ENCODE measurements at regions not wholly inside any gene's neighbourhood (a gene's known extent, or its start where the extent isn't known, plus 50 kb on each side); places are given as distances from the start of the nearest gene placed in this dataset.
"Not testable (repeated sequence)": the region's sequence is repeated elsewhere in the genome, so short reads cannot be mapped to it uniquely, and the experiment has no call there.

DNA sequence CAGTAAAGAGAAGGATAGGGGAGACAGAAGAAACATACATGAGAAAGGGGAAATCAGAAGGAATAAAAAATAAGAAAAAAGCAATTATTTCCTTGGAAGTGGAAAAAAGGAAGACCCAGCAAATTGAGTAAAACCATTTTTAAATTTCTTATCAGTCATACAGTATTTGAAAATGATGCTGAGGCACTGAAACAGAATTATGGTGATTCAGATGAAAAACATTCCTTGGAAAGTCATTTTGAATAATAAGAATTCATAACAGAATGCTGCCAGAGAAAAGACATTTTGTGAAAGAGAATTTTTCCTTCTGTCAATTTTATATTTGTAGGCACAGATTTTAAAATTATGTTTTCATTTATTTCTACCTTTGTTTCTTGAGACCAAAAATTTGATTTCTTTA lies 895.5 kb upstream of the EPHA5 start:
- H3K9me3 ChIP-seq, result no peaks in the 10 kb centered on the region

DNA sequence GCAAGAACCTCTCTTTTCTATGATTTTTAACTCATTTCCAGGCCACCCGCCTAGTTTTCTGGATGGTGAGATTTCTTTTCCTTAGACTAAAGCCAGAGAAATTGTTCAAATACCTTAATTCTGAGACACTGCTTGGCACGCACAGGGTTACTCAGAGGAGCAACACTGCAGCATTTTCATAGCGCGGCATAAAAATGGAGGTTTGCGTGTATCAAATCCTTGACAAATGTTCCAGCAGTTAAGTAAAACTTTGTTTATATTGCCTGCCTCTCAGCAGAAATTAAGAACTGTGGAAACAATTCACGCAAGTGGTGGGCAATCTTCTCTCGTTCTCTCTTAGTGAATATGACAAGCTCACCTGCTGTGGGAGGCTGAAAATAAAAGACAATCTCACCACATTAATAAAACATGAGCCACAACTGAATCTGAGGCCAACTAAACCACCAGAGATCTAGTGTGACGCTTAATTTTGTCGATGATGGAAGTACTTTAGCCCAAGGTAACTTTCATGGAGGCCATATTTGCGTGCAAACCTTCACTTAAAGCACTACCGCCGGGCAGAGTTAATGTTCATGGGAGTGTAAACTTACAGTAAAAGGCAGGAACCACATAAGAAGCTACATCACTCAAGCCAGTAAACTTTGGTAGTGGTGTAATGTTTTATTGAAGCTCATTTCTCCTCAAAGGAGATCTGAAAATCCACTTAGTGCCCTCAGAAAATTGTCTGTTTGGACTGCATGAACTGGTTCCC lies 894.8 kb upstream of the EPHA5 start:
- Histone ChIP-seq H3K9me3 (no peaks in the 10 kb centered on the region), H3K27me3 (no peaks in the 10 kb centered on the region), H3K27ac (no peak overlapping the region), H3K36me3 (no peaks in the 10 kb centered on the region), H3K4me1 (ENCODE audit: insufficient read depth) (no peaks in the 10 kb centered on the region), H3K4me3 (no peak overlapping the region)
- DNase-seq, result no peak
- TF ChIP-seq POLR2A (IDR thresholded peaks at IDR 0.05) (no peak), EP300 (IDR thresholded peaks at IDR 0.05) (no peak)
- TF ChIP-seq, protein P1, sequence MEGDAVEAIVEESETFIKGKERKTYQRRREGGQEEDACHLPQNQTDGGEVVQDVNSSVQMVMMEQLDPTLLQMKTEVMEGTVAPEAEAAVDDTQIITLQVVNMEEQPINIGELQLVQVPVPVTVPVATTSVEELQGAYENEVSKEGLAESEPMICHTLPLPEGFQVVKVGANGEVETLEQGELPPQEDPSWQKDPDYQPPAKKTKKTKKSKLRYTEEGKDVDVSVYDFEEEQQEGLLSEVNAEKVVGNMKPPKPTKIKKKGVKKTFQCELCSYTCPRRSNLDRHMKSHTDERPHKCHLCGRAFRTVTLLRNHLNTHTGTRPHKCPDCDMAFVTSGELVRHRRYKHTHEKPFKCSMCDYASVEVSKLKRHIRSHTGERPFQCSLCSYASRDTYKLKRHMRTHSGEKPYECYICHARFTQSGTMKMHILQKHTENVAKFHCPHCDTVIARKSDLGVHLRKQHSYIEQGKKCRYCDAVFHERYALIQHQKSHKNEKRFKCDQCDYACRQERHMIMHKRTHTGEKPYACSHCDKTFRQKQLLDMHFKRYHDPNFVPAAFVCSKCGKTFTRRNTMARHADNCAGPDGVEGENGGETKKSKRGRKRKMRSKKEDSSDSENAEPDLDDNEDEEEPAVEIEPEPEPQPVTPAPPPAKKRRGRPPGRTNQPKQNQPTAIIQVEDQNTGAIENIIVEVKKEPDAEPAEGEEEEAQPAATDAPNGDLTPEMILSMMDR (IDR thresholded peaks at IDR 0.05), result no peak
- 85 to 88% (median 88%) methylated on average over 12 of the region's 12 CpGs for WGBS, 3 donors
- intact Hi-C loops (cut with DNase I), result no loop called here

More for the DNA sequence above, 895.5 kb upstream of the EPHA5 start:
- intact Hi-C loops (cut with DNase I), result no loop called here
- no peak for DNase-seq
- no peak overlapping the region for H3K4me3 ChIP-seq
- no peaks in the 10 kb centered on the region for H3K4me1 ChIP-seq (ENCODE audit: insufficient read depth)
- no peak overlapping the region for H3K27ac ChIP-seq
- TF ChIP-seq, protein P1 (IDR thresholded peaks at IDR 0.05), result no peak
- no peaks in the 10 kb centered on the region for H3K36me3 ChIP-seq
- H3K27me3 ChIP-seq, result no peaks in the 10 kb centered on the region

DNA sequence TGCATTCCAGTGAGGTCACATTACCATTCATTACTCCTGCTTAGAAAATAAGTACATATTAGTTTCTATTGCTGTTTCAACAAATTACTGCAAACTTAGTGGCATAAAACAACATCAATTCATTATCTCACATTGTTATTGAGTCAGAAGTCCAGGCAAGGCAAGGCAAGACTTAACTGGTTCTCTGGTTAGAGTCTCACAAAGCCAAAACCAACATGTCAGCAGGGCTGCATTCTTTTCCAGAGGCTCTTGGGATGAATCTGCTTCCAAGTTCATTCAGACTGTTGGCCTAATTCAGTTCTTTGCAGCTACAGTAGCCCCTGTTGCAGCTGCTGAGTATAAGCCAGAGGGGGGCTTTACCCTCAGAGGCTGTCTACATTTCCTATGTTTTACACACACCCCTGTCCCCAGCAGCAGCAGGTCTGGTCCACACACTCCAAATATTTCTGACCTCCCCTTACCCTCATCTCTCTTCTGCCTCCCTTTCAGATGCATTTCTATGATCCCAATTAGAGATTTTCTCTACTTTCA lies 892.1 kb upstream of the EPHA5 start:
- Histone ChIP-seq H3K9me3 (no peaks in the 10 kb centered on the region), H3K4me3 (no peak overlapping the region), H3K27me3 (no peaks in the 10 kb centered on the region), H3K36me3 (no peaks in the 10 kb centered on the region), H3K27ac (no peak overlapping the region), H3K4me1 (ENCODE audit: insufficient read depth) (no peaks in the 10 kb centered on the region)
- DNase-seq, result no peak
- TF ChIP-seq, protein P1 (IDR thresholded peaks at IDR 0.05), result no peak
- TF ChIP-seq POLR2A (IDR thresholded peaks at IDR 0.05), result no peak
- no peak for TF ChIP-seq EP300 (IDR thresholded peaks at IDR 0.05)
- intact Hi-C loops (cut with DNase I), result no loop called here

DNA sequence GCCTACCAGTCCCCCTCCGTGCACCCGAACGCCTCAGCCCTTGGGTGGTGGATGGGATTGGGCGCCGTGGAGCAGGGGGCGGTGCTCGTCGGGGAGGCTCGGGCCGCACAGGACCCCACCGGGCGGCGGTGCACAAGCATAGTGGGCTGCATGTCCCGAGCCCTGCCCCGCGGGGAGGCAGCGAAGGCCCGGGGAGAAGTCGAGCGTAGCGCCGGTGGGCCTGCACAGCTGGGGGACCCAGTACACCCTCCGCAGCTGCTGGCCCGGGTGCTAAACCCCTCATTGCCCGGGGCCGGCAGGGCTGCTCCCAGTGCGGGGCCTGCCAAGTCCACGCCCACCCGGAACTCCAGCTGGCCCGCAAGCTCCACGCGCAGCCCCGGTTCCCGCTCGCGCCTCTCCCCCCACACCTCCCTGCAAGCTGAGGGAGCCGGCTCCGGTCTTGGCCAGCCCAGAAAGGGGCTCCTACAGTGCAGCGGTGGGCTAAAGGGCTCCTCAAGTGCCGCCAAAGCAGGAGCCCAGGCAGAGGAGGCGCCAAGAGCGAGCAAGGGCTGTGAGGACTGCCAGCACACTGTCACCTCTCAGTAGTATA lies 891.3 kb upstream of the EPHA5 start:
- H3K9me3 ChIP-seq; H3K36me3 ChIP-seq; H3K4me1 ChIP-seq (ENCODE audit: insufficient read depth); DNase-seq; H3K27ac ChIP-seq; intact Hi-C loops (cut with DNase I); H3K4me3 ChIP-seq; H3K27me3 ChIP-seq: not testable (repeated sequence)
- WGBS, 3 donors, result 96 to 97% (median 96%) methylated on average over 36 to 42 of the region's 42 CpGs

DNA sequence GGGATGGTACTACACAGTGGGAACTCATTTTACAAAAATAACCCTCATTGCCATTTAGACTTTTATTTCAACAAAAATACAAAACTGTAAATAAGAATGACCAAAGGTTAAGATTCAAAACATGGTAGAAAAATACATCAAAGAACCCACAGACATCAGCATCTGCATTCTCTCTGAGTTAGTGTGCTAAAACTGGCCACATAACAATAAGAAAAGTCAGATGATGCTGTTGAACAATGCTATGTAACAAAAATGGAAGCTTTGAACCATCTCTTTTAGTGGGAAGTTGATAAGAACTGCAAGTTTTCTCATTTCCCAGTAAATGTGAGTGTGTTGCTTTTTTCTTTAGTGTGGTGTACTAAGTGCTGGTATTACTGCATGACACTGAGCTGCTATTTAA lies 888.4 kb upstream of the EPHA5 start:
- TF ChIP-seq EP300 (IDR thresholded peaks at IDR 0.05) (no peak), POLR2A (IDR thresholded peaks at IDR 0.05) (no peak)
- TF ChIP-seq, protein P1 (IDR thresholded peaks at IDR 0.05), result no peak
- no peaks in the 10 kb centered on the region for H3K9me3 ChIP-seq
- no peak overlapping the region for H3K27ac ChIP-seq

More for the DNA sequence above, 888.4 kb upstream of the EPHA5 start:
- Histone ChIP-seq H3K4me1 (ENCODE audit: insufficient read depth) (no peaks in the 10 kb centered on the region), H3K36me3 (no peaks in the 10 kb centered on the region), H3K4me3 (no peak overlapping the region), H3K27me3 (no peaks in the 10 kb centered on the region)
- no peak for DNase-seq
- intact Hi-C loops (cut with DNase I), result no loop called here

All from ovary (tissue), 7 donors.